Uterus (tissue), 3 donors: ENCODE measurements at regions not wholly inside any gene's neighbourhood (a gene's known extent, or its start where the extent isn't known, plus 50 kb on each side); places are given as distances from the start of the nearest gene placed in this dataset.

Experiments
- DNase-seq, 2 donors: peaks; one replicate each; pipeline ENCODE4 v3.0.0-alpha.2; 2019 to 2020
- H3K27ac ChIP-seq, 2 donors: fragments of 200-600 bp; sonication (generic); 1 replicate in 1 of 2; 2 replicates in 1 of 2; pipeline ENCODE4 v1.5.1; 2016 to 2018
- H3K27me3 ChIP-seq, 2 donors: fragments of 200-600 bp; sonication (generic); one replicate each; pipeline ENCODE4 v1.5.1; 2018 to 2019; ENCODE audit warnings: control low read depth in 1 of 2
- H3K36me3 ChIP-seq, 2 donors: fragments of 200-600 bp; sonication (generic); one replicate each; pipeline ENCODE4 v1.5.1; 2019; ENCODE audit warnings: control low read depth in 1 of 2
- H3K4me1 ChIP-seq, 2 donors: fragments of 200-600 bp; sonication (generic); one replicate each; pipeline ENCODE4 v1.5.1; 2018 to 2019; ENCODE audit warnings: control low read depth in 1 of 2
- H3K4me3 ChIP-seq, 2 donors: fragments of 200-600 bp; sonication (generic); 1 replicate in 1 of 2; 2 replicates in 1 of 2; pipeline ENCODE4 v1.5.1; 2018 to 2019; ENCODE audit warnings: mild to moderate bottlenecking in 1 of 2
- H3K9me3 ChIP-seq, 2 donors: fragments of 200-600 bp; sonication (generic); one replicate each; pipeline ENCODE4 v1.5.1; 2019; ENCODE audit warnings: control low read depth in 1 of 2
- CTCF ChIP-seq, 4 experiments: fragments of 200-600 bp in 2 of 4; fragments of 450-650 bp in 2 of 4; sonication (generic) in 2 of 4; IDR thresholded peaks; one replicate each; pipeline ENCODE4 v1.5.1; 2016 to 2019; ENCODE audit warnings: antibody characterized with exemption in 4 of 4, mild to moderate bottlenecking in 2 of 4, moderate library complexity in 1 of 4
- POLR2A ChIP-seq, 2 donors: fragments of 450-650 bp; IDR thresholded peaks; one replicate each; pipeline ENCODE4 v1.6.1; 2016; ENCODE audit warnings: antibody characterized with exemption in 2 of 2, mild to moderate bottlenecking in 1 of 2, moderate library complexity in 1 of 2
- intact Hi-C: fragments of 100-400 bp; cut with DNase I; formaldehyde crosslinking; loops from one replicate; pipeline ENCODE4 v1.15.1; 2023; ENCODE audit warnings: low total_unique reads
- donor health status: DM: yes; HTN: yes; CAD: no.

GRCh38 chr1:81327103-81327710, 473.5 kb upstream of the ADGRL2 start:
- no peaks in the 10 kb centered on the region for H3K4me1 ChIP-seq
- DNase-seq = no peak
- TF ChIP-seq CTCF (IDR thresholded peaks at IDR 0.05) = no peak
- no peak for TF ChIP-seq POLR2A (IDR thresholded peaks at IDR 0.05)
- no peak overlapping the region for H3K27ac ChIP-seq
- H3K4me3 ChIP-seq = no peak overlapping the region
- intact Hi-C loops = no loop called here
- H3K27me3 ChIP-seq = no peaks in the 10 kb centered on the region
- no peaks in the 10 kb centered on the region for H3K36me3 ChIP-seq
- no peaks in the 10 kb centered on the region for H3K9me3 ChIP-seq

DNA sequence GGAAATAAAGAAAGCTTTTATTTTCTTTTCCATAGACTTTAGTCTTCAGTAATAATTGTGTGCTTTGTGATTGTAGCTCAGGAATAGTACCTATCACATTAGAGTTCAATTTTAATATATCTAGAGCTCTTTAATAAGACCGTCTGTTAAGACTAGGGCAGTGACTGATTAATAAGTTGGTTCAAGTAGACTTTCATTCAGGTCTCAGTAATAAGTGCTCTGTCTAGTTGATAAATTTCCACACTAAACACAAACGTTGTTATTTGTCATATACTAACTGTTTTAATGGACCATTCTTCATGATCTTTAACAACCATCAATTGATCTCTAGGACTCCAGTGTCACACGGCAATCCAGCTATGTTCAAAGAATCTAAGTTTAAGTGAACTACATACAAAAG, 474.5 kb upstream of the ADGRL2 start:
- H3K27me3 ChIP-seq = no peaks in the 10 kb centered on the region
- TF ChIP-seq CTCF (IDR thresholded peaks at IDR 0.05) (no peak), POLR2A (IDR thresholded peaks at IDR 0.05) (no peak)
- intact Hi-C loops = no loop called here

DNA sequence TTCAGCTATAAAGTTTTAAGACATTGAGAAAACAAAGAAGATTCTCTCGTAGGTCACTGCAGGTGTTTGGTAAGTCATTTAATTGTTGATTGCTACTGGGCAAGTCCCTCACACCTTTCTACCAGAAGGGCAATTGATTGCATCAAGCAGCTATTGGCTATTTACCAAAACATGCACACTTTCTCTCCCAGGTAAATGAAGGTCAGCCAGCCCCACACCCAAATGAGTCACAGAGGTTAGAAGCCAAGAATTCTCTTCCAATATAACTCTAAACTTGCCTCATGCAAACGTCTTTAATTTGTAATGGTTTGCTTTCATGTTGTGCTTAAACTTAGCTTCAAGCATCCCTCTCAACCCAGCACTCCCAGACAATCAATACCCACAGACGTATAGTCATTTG, 475.3 kb upstream of the ADGRL2 start:
- TF ChIP-seq POLR2A (IDR thresholded peaks at IDR 0.05) (no peak), CTCF (IDR thresholded peaks at IDR 0.05) (no peak)
- Histone ChIP-seq H3K36me3 (no peaks in the 10 kb centered on the region), H3K27me3 (no peaks in the 10 kb centered on the region), H3K9me3 (no peaks in the 10 kb centered on the region), H3K4me1 (no peaks in the 10 kb centered on the region), H3K27ac (no peak overlapping the region), H3K4me3 (no peak overlapping the region)
- no peak for DNase-seq
- intact Hi-C loops = no loop called here

More for the DNA sequence above, 474.5 kb upstream of the ADGRL2 start:
- no peaks in the 10 kb centered on the region for H3K4me1 ChIP-seq
- H3K4me3 ChIP-seq = no peak overlapping the region
- no peaks in the 10 kb centered on the region for H3K9me3 ChIP-seq
- H3K36me3 ChIP-seq = no peaks in the 10 kb centered on the region
- H3K27ac ChIP-seq = no peak overlapping the region
- DNase-seq = no peak

DNA sequence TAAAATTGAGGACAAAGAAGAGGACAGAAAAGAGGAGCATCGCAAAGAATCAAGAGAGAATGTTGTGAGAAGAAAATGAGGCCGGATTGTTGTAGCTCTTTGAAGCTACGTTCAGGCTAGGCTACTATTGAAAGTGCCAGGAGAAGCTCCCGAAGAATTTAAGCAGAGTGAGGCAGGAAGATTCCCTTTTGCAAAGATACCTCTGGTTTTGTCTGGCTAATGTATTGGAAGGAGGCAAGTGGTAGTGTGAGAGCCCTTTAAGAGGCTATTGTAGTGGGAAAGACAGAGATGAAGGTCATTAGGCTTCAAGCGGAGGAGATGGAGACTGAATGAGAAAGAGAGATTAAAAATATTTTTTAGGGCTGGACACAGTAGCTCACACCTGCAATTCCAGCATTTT, 476.9 kb upstream of the ADGRL2 start:
- no peak overlapping the region for H3K4me3 ChIP-seq
- DNase-seq = no peak
- TF ChIP-seq CTCF (IDR thresholded peaks at IDR 0.05) (no peak), POLR2A (IDR thresholded peaks at IDR 0.05) (no peak)
- H3K27me3 ChIP-seq = no peaks in the 10 kb centered on the region
- H3K9me3 ChIP-seq = no peaks in the 10 kb centered on the region
- intact Hi-C loops = no loop called here
- H3K4me1 ChIP-seq = no peaks in the 10 kb centered on the region
- no peaks in the 10 kb centered on the region for H3K36me3 ChIP-seq
- no peak overlapping the region for H3K27ac ChIP-seq

DNA sequence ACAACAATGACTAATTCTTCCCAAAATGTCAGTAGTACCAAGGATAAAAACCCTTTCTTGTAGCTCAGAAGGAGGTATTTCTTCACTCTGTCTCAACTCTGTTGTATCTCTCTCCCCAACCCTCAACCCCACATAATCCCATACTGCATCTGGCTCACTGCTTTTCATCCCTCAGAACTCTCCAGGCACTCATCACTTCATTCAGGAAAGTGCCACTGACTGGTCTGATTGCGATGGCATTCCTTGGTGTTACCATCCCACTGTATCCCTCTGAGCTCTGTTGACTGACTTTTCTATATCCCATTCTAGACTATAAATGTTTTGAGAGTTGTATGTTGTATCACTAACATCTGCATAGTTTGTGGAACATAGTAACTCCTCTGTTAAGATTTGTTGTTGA, 483.5 kb upstream of the ADGRL2 start:
- no peak for TF ChIP-seq POLR2A (IDR thresholded peaks at IDR 0.05)
- TF ChIP-seq CTCF (IDR thresholded peaks at IDR 0.05) = no peak
- intact Hi-C loops = no loop called here

More for the DNA sequence above, 483.5 kb upstream of the ADGRL2 start:
- no peaks in the 10 kb centered on the region for H3K9me3 ChIP-seq
- no peak for DNase-seq
- H3K4me1 ChIP-seq = no peaks in the 10 kb centered on the region
- no peaks in the 10 kb centered on the region for H3K36me3 ChIP-seq
- H3K27ac ChIP-seq = no peak overlapping the region
- no peaks in the 10 kb centered on the region for H3K27me3 ChIP-seq
- no peak overlapping the region for H3K4me3 ChIP-seq
